Mesenchymal stem cell (in vitro differentiated cells and primary cell): ENCODE measurements at regions not wholly inside any gene's neighbourhood (a gene's known extent, or its start where the extent isn't known, plus 50 kb on each side); places are given as distances from the start of the nearest gene placed in this dataset.

Source experiments
- DNase-seq: peaks from one replicate; pipeline ENCODE4 v3.0.0-alpha.2; 2013
- H2AFZ ChIP-seq: one replicate; pipeline ENCODE4 v1.6.1; 2013; ENCODE audit warnings: low read depth, mild to moderate bottlenecking, control low read depth, inconsistent platforms, low read length, moderate library complexity
- H2AK5ac ChIP-seq: 2 replicates; pipeline ENCODE4 v1.6.1; 2013; ENCODE audit warnings: low read length, moderate library complexity, mild to moderate bottlenecking, inconsistent platforms; ENCODE audit not compliant: severe bottlenecking
- H2BK120ac ChIP-seq: one replicate; pipeline ENCODE4 v1.6.1; 2013; ENCODE audit warnings: low read depth, mild to moderate bottlenecking, inconsistent platforms, low read length, moderate library complexity
- H2BK12ac ChIP-seq, 2 experiments: one replicate each; pipeline ENCODE4 v1.6.1; 2013; ENCODE audit warnings: inconsistent platforms in 2 of 2, low read length in 2 of 2, mild to moderate bottlenecking in 2 of 2, moderate library complexity in 2 of 2, control low read depth in 1 of 2
- H2BK15ac ChIP-seq: one replicate; pipeline ENCODE4 v1.6.1; 2013; ENCODE audit warnings: mild to moderate bottlenecking, low read depth, inconsistent platforms; ENCODE audit not compliant: poor library complexity, severe bottlenecking
- H2BK5ac ChIP-seq: 2 replicates; pipeline ENCODE4 v1.6.1; 2013; ENCODE audit warnings: low read depth, mild to moderate bottlenecking, low read length, control low read depth, inconsistent platforms; ENCODE audit not compliant: poor library complexity, severe bottlenecking
- H3K14ac ChIP-seq, 2 experiments: one replicate each; pipeline ENCODE4 v1.6.1; 2013; ENCODE audit warnings: inconsistent platforms in 2 of 2, low read length in 2 of 2, control low read depth in 1 of 2, mild to moderate bottlenecking in 1 of 2, moderate library complexity in 1 of 2
- H3K18ac ChIP-seq, 2 experiments: one replicate each; pipeline ENCODE4 v1.6.1; 2013; ENCODE audit warnings: inconsistent platforms in 2 of 2, low read length in 2 of 2, control low read depth in 1 of 2, low read depth in 1 of 2, mild to moderate bottlenecking in 1 of 2
- H3K23ac ChIP-seq, 2 experiments: one replicate each; pipeline ENCODE4 v1.6.1; 2013; ENCODE audit warnings: inconsistent platforms in 2 of 2, low read length in 2 of 2, mild to moderate bottlenecking in 2 of 2, moderate library complexity in 2 of 2, control low read depth in 1 of 2
- H3K27ac ChIP-seq: 2 replicates; pipeline ENCODE4 v1.5.1; 2013; ENCODE audit warnings: mild to moderate bottlenecking, moderate library complexity, low read length, control low read depth, inconsistent platforms; ENCODE audit not compliant: poor library complexity, severe bottlenecking
- H3K27me3 ChIP-seq, 2 experiments: 2 replicates each; pipeline versions ENCODE4 v1.6.1 to v1.7.0; 2013; ENCODE audit warnings: low read length in 2 of 2, mild to moderate bottlenecking in 2 of 2, moderate library complexity in 2 of 2, control low read depth in 1 of 2, inconsistent platforms in 1 of 2; ENCODE audit not compliant: control insufficient read depth in 1 of 2, insufficient read depth in 1 of 2
- H3K36me3 ChIP-seq, 2 experiments: 2 replicates each; pipeline versions ENCODE4 v1.6.1 to v1.7.0; 2013; ENCODE audit warnings: low read length in 2 of 2, control low read depth in 1 of 2, inconsistent platforms in 1 of 2, low read depth in 1 of 2, mild to moderate bottlenecking in 1 of 2; ENCODE audit not compliant: insufficient read depth in 2 of 2, control insufficient read depth in 1 of 2
- H3K4ac ChIP-seq, 2 experiments: one replicate each; pipeline ENCODE4 v1.6.1; 2013; ENCODE audit warnings: inconsistent platforms in 2 of 2, low read length in 2 of 2, mild to moderate bottlenecking in 2 of 2, moderate library complexity in 2 of 2, control low read depth in 1 of 2, low read depth in 1 of 2
- H3K4me1 ChIP-seq: 2 replicates; pipeline ENCODE4 v1.6.1; 2013; ENCODE audit warnings: low read depth, low read length, control low read depth; ENCODE audit not compliant: control insufficient read depth, insufficient read depth
- H3K4me2 ChIP-seq: 2 replicates; pipeline ENCODE4 v1.6.1; 2013; ENCODE audit warnings: low read length, mild to moderate bottlenecking, inconsistent platforms; ENCODE audit not compliant: poor library complexity, severe bottlenecking
- H3K4me3 ChIP-seq, 2 experiments: 2 replicates each; pipeline versions ENCODE4 v1.5.1 to v1.7.0; 2013; ENCODE audit warnings: low read length in 2 of 2, mild to moderate bottlenecking in 2 of 2, control low read depth in 1 of 2, low read depth in 1 of 2; ENCODE audit not compliant: insufficient read depth in 1 of 2
- H3K79me1 ChIP-seq: replicated peaks from 2 replicates; pipeline ENCODE4 v1.6.1; 2013; ENCODE audit warnings: mild to moderate bottlenecking, control low read depth, low read length, inconsistent platforms; ENCODE audit not compliant: poor library complexity, severe bottlenecking
- H3K9ac ChIP-seq: 2 replicates; pipeline ENCODE4 v1.7.0; 2013; ENCODE audit warnings: mild to moderate bottlenecking, low read length, moderate library complexity
- H3K9me3 ChIP-seq: 2 replicates; pipeline ENCODE4 v1.7.0; 2013; ENCODE audit warnings: mild to moderate bottlenecking, low read length; ENCODE audit not compliant: control insufficient read depth
- H4K8ac ChIP-seq: one replicate; pipeline ENCODE4 v1.6.1; 2013; ENCODE audit warnings: inconsistent platforms, mild to moderate bottlenecking, low read length, moderate library complexity
- H4K91ac ChIP-seq: one replicate; pipeline ENCODE4 v1.6.1; 2013; ENCODE audit warnings: mild to moderate bottlenecking, low read length, inconsistent platforms
- WGBS: methylation state at CpG from one replicate; pipeline ENCODE4 v1.1.7; 2013; ENCODE audit warnings: mixed read lengths; 5-methylcytosine and 5-hydroxymethylcytosine counted together

DNA sequence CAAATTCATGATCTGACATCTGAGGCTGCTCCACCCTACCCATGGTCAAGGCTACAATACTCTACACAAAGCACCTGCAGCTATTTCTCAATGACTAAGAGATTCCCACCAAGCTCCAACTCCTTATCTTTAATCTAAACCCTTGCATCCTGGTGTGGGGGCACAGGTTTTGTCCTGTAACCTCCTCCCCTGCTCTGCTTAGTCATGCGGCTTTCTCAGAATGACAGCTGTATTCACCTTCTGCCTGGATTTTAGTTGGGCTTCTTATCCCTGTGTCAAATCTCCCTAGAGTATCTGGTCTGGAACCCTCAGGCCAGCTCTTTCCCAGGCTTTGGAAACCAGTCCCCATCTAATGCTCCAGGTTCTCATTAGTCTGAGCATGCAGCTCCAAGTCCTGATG is 159.0 kb downstream of the BARHL2 start:
- no peak for DNase-seq
- Histone ChIP-seq H3K4me3 (no peak overlapping the region), H3K36me3 (no peaks in the 10 kb centered on the region), H2BK15ac (no peak overlapping the region), H3K79me1 (no peaks in the 10 kb centered on the region), H3K4me1 (no peaks in the 10 kb centered on the region), H3K18ac (no peak overlapping the region), H2AFZ (no peak overlapping the region), H3K27me3 (peaks cover 0 to 3% of the 10 kb centered on the region in 2 experiments), H3K14ac (no peak overlapping the region), H2BK12ac (no peak overlapping the region), H4K91ac (no peak overlapping the region), H3K4ac (no peak overlapping the region), H3K9ac (no peak overlapping the region), H2BK5ac (no peak overlapping the region), H2AK5ac (no peak overlapping the region), H3K23ac (no peak overlapping the region), H2BK120ac (no peak overlapping the region), H3K27ac (no peak overlapping the region), H4K8ac (no peak overlapping the region), H3K9me3 (no peaks in the 10 kb centered on the region), H3K4me2 (no peak overlapping the region)
- WGBS: 73% methylated on average over 1 of the region's 1 CpG

DNA sequence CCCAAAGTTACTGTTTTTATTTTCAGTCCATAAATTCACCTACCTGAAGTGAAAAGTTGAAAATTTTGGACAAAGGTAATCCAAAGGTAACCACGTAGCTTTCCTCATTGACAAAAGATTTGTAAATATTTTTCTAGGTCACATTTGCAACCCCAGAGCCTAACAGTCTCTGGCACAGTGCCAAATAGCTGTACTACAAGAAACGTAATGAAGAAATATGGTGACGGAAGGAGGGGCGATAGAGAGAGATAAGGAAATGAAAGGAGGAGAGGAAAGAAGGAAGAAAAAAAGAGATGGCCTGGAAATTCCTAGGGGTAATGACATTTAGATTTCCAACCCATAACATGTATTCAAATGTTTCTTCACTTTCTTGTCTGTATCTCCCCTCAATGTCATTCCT is 159.4 kb downstream of the BARHL2 start:
- Histone ChIP-seq H2AFZ (no peak overlapping the region), H3K9me3 (no peaks in the 10 kb centered on the region), H3K18ac (no peak overlapping the region), H3K27me3 (peaks cover 0 to 3% of the 10 kb centered on the region in 2 experiments), H2BK12ac (no peak overlapping the region), H3K36me3 (no peaks in the 10 kb centered on the region), H2BK5ac (no peak overlapping the region), H3K23ac (no peak overlapping the region), H4K91ac (no peak overlapping the region), H3K27ac (no peak overlapping the region), H3K9ac (no peak overlapping the region), H2AK5ac (no peak overlapping the region), H3K4me1 (no peaks in the 10 kb centered on the region), H4K8ac (no peak overlapping the region), H2BK15ac (no peak overlapping the region), H3K4me3 (no peak overlapping the region), H3K14ac (no peak overlapping the region), H3K4ac (no peak overlapping the region), H3K79me1 (no peaks in the 10 kb centered on the region), H3K4me2 (no peak overlapping the region), H2BK120ac (no peak overlapping the region)
- whole genome bisulfite sequencing: 83% methylated on average over 1 of the region's 4 CpGs
- DNase-seq: no peak

DNA sequence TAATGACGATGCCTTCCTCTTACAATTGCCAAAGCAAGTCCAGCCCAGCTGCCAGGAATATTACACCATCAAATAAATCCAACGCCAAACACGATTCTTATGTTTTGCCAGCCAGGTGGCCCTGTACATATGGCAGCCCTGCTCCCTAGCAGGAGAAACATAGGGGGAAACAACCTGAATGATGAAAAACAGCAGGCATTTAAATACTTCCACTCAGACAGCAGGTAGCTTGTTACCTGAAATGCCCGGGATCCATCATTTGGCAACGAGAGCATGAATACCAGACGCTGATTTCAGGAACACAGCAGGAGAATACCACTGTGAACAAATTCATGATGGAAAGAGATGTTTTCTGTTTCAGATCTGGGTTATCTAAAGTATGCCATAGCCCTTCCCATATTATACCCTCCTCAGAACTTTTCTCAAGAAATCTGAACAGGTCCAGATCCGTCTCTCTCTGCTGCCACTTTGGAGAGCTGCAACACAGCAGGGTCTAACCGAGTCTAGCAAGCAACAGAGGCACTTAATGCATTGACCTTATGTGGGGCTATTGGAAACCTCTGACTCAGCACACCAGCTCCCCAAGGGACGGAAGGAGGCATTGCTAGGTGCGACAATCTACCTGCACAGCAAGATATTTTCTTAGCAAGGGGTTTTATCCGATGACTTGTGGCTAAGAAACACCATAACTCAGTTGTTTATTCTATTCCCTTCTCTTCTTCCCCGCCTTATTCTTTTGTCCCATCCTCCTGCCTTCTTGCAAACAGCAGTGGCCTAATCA is 166.3 kb downstream of the BARHL2 start:
- no peak overlapping the region for H3K4me2 ChIP-seq
- no peaks in the 10 kb centered on the region for H3K4me1 ChIP-seq
- H4K91ac ChIP-seq: no peak overlapping the region
- WGBS: 52% methylated on average over 9 of the region's 12 CpGs
- no peak for DNase-seq
- no peak overlapping the region for H3K4me3 ChIP-seq
- no peak overlapping the region for H3K23ac ChIP-seq
- no peak overlapping the region for H3K4ac ChIP-seq
- no peaks in the 10 kb centered on the region for H3K9me3 ChIP-seq
- no peak overlapping the region for H2BK15ac ChIP-seq
- H3K27me3 ChIP-seq: no peaks in the 10 kb centered on the region
- no peak overlapping the region for H3K14ac ChIP-seq
- no peak overlapping the region for H2BK120ac ChIP-seq
- H2BK12ac ChIP-seq: no peak overlapping the region
- no peak overlapping the region for H2BK5ac ChIP-seq
- no peak overlapping the region for H3K9ac ChIP-seq
- H3K27ac ChIP-seq: no peak overlapping the region
- no peaks in the 10 kb centered on the region for H3K79me1 ChIP-seq
- H2AFZ ChIP-seq: no peak overlapping the region
- no peaks in the 10 kb centered on the region for H3K36me3 ChIP-seq
- no peak overlapping the region for H2AK5ac ChIP-seq
- no peak overlapping the region for H4K8ac ChIP-seq
- H3K18ac ChIP-seq: no peak overlapping the region

DNA sequence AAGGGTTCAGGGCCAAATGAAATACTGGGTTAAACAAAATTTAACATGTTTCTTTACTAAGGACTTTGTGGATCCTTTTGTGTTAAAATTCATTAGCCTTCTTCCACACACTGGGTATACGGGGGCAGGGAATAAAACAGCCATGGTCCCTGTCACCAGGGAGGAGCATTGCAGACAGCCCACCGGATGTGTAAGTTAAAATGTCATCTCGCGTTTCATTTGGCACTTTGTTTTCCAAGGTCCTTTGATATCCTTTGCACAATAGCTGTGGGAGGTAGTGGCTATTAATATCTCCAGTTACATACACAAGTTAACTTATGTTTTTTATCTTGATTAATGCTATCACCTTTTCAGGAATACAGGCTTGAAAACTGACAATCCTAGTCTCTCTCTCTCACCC is 172.7 kb downstream of the BARHL2 start:
- Histone ChIP-seq H3K9ac (no peak overlapping the region), H2BK5ac (no peak overlapping the region), H3K79me1 (no peaks in the 10 kb centered on the region), H4K91ac (no peak overlapping the region), H2BK15ac (no peak overlapping the region), H3K23ac (no peak overlapping the region), H3K14ac (no peak overlapping the region), H3K4ac (no peak overlapping the region), H2BK120ac (no peak overlapping the region), H3K4me1 (no peaks in the 10 kb centered on the region), H3K9me3 (no peaks in the 10 kb centered on the region), H3K4me2 (no peak overlapping the region), H3K4me3 (no peak overlapping the region), H3K18ac (no peak overlapping the region), H2AK5ac (no peak overlapping the region), H3K27ac (no peak overlapping the region), H4K8ac (no peak overlapping the region), H2AFZ (no peak overlapping the region), H2BK12ac (no peak overlapping the region), H3K27me3 (no peaks in the 10 kb centered on the region), H3K36me3 (no peaks in the 10 kb centered on the region)
- 67% methylated on average over 2 of the region's 4 CpGs for WGBS
- DNase-seq: no peak
